Smooth muscle cell (in vitro differentiated cells): ENCODE measurements at regions not wholly inside any gene's neighbourhood (a gene's known extent, or its start where the extent isn't known, plus 50 kb on each side); places are given as distances from the start of the nearest gene placed in this dataset.

Experiments
- DNase-seq: peaks from one replicate; lab custom pipeline; 2025; ENCODE audit not compliant: unreplicated experiment; lab: John Stamatoyannopoulos, UW
- H2AFZ ChIP-seq: fragments of 200-600 bp; sonication (generic); 2 replicates; pipeline ENCODE4 v1.6.0; 2016; ENCODE audit warnings: antibody characterized with exemption, low read depth, mild to moderate bottlenecking
- H3F3A ChIP-seq: fragments of 200-600 bp; sonication (generic); 2 replicates; pipeline ENCODE4 v1.6.0; 2017; ENCODE audit warnings: antibody characterized with exemption, low read depth
- H3K27ac ChIP-seq: fragments of 200-600 bp; sonication (generic); 2 replicates; pipeline ENCODE4 v1.5.1; 2016; ENCODE audit warnings: low read depth, mild to moderate bottlenecking
- H3K27me3 ChIP-seq: fragments of 200-600 bp; sonication (generic); 2 replicates; pipeline ENCODE4 v1.6.1; 2016; ENCODE audit warnings: low read depth, mild to moderate bottlenecking
- H3K36me3 ChIP-seq: fragments of 200-600 bp; sonication (generic); 2 replicates; pipeline ENCODE4 v1.5.1; 2016; ENCODE audit warnings: low read depth
- H3K4me1 ChIP-seq: fragments of 200-600 bp; sonication (generic); 2 replicates; pipeline ENCODE4 v1.5.1; 2016; ENCODE audit warnings: low read depth
- H3K4me2 ChIP-seq: fragments of 200-600 bp; sonication (generic); 2 replicates; pipeline ENCODE4 v1.6.0; 2016; ENCODE audit warnings: mild to moderate bottlenecking
- H3K4me3 ChIP-seq: fragments of 200-600 bp; sonication (generic); 2 replicates; pipeline ENCODE4 v1.5.1; 2016; ENCODE audit warnings: mild to moderate bottlenecking
- H3K79me2 ChIP-seq: fragments of 200-600 bp; sonication (generic); 2 replicates; pipeline ENCODE4 v1.6.0; 2016; ENCODE audit warnings: low read depth, mild to moderate bottlenecking
- H3K9ac ChIP-seq: fragments of 200-600 bp; sonication (generic); 2 replicates; pipeline ENCODE4 v1.6.0; 2016; ENCODE audit warnings: low read depth
- H3K9me3 ChIP-seq: fragments of 200-600 bp; sonication (generic); replicated peaks from 2 replicates; pipeline ENCODE4 v1.5.1; 2016; ENCODE audit warnings: low read depth
- H4K20me1 ChIP-seq: fragments of 200-600 bp; sonication (generic); 2 replicates; pipeline ENCODE4 v1.6.0; 2016; ENCODE audit warnings: low read depth
- WGBS: methylation state at CpG from one replicate; pipeline ENCODE4 v1.1.7; 2016; ENCODE audit warnings: low lambda C conversion rate; 5-methylcytosine and 5-hydroxymethylcytosine counted together
- TF ChIP-seq, protein P1 (sequence below): fragments of 200-600 bp; sonication (generic); IDR thresholded peaks from 2 replicates; pipeline ENCODE4 v1.5.1; 2017; ENCODE audit warnings: borderline replicate concordance, mild to moderate bottlenecking, antibody characterized with exemption; ENCODE audit not compliant: insufficient read depth, poor library complexity, severe bottlenecking

DNA sequence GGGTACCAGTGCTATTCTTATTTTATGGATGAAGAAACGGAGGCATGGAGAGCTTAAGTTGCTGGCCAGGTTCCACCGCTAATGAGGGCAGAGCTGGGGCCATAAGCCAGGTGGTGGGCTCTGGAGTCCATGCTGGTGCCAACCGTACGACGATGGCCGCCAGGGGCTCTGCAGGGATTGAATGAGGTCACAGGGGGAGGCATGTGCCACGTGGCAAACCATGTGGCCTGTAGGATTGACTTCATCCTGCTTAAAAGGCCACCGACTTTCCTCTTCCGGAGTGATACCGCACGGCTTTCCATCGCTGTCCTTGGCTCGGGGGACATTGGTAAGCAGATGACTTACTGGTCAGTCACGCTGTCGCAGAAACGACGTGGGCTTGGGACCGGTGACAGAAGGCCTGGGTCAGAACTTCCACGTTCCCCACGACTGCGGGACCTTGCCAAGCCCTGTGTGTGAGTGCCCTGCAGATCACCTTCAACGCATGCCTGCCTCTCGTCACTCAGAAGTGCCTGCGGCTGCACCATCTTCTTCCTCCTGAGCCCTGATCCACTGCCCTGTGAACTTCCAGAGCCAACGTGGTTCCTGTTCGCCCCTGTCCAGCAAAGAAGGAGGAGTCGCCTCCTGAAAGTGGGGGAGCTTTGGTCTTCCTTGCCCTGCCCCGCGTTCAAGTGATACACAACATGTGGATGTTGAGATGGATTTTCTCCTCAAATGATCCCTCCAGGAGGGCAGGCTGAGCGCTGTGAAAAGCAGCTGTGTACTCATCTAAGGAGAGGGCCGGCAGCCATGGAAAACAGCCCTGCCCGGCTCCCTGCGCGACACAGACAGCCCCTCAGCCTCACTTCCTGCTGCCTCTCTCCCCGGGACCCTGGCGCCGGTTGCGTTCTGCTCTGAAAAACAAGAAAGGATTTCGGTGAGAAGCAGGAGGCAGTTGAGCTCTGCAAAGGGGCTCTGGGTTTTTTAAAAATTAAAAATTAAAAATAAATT, 176.7 kb downstream of the C16orf95 start:
- Histone ChIP-seq H3F3A (no peaks in the 10 kb centered on the region), H3K4me2 (no peak overlapping the region), H3K9me3 (no peaks in the 10 kb centered on the region), H4K20me1 (no peaks in the 10 kb centered on the region), H3K27ac (no peak overlapping the region), H3K4me3 (no peak overlapping the region), H3K36me3 (no peaks in the 10 kb centered on the region), H2AFZ (no peak overlapping the region), H3K79me2 (no peaks in the 10 kb centered on the region), H3K9ac (no peak overlapping the region), H3K27me3 (no peaks in the 10 kb centered on the region), H3K4me1 (no peaks in the 10 kb centered on the region)
- TF ChIP-seq, protein P1, sequence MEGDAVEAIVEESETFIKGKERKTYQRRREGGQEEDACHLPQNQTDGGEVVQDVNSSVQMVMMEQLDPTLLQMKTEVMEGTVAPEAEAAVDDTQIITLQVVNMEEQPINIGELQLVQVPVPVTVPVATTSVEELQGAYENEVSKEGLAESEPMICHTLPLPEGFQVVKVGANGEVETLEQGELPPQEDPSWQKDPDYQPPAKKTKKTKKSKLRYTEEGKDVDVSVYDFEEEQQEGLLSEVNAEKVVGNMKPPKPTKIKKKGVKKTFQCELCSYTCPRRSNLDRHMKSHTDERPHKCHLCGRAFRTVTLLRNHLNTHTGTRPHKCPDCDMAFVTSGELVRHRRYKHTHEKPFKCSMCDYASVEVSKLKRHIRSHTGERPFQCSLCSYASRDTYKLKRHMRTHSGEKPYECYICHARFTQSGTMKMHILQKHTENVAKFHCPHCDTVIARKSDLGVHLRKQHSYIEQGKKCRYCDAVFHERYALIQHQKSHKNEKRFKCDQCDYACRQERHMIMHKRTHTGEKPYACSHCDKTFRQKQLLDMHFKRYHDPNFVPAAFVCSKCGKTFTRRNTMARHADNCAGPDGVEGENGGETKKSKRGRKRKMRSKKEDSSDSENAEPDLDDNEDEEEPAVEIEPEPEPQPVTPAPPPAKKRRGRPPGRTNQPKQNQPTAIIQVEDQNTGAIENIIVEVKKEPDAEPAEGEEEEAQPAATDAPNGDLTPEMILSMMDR, result no peak
- 94% methylated on average over 39 of the region's 39 CpGs for WGBS
- no peak for DNase-seq

DNA sequence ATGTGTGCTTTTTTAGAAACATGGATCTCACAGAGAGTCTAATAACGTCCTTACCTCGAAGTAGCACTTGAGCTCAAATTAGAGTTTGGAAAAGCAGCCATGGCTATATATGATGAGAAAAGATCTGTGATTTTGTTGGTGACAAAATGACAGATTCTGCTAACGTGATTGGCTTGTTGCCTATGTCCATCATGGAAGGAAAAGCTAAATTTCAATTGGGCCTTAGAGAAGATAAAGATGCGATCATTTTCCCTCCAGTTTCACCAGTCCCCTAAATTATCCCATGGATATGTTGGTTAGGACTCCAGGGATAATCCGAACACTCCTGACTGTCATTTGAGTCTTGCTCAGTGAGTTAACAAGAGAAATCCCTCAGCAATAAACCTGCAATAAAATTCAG, 175.8 kb downstream of the C16orf95 start:
- 85% methylated on average over 5 of the region's 5 CpGs for WGBS
- TF ChIP-seq, protein P1, result no peak

DNA sequence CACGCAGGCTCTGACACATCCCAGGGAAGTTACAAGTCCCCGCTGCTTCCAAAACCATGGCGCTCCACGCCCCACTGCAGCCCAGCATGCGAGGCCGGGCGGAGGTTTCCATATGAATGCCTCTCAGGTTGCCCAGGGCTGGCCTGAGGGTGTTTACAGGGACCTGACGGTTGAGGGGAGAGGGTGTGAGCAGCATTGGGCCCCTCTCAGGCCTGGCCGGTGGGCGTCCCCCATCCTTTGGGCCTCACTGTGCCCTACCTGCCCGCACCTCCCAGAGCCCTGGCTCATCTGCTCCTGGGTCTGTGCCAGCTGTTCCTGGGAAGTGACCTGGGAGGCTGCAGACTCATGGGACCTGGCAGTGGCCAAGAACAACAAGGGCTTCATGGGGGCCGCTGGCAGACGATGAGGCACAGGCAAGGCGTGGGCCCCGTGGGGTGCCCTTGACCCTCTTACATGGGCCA, 173.5 kb downstream of the C16orf95 start:
- H3K36me3 ChIP-seq, result no peaks in the 10 kb centered on the region
- WGBS, result 93% methylated on average over 15 of the region's 15 CpGs
- no peak for DNase-seq
- H3K4me3 ChIP-seq, result no peak overlapping the region
- H4K20me1 ChIP-seq, result no peaks in the 10 kb centered on the region
- no peaks in the 10 kb centered on the region for H3K9me3 ChIP-seq
- TF ChIP-seq, protein P1, result no peak
- H3F3A ChIP-seq, result no peaks in the 10 kb centered on the region
- H3K4me2 ChIP-seq, result no peak overlapping the region
- no peak overlapping the region for H3K9ac ChIP-seq
- no peaks in the 10 kb centered on the region for H3K27me3 ChIP-seq
- no peak overlapping the region for H2AFZ ChIP-seq
- no peak overlapping the region for H3K27ac ChIP-seq
- H3K79me2 ChIP-seq, result no peaks in the 10 kb centered on the region
- H3K4me1 ChIP-seq, result no peaks in the 10 kb centered on the region

More for the DNA sequence above, 175.8 kb downstream of the C16orf95 start:
- Histone ChIP-seq H3K4me1 (no peaks in the 10 kb centered on the region), H3K9me3 (no peaks in the 10 kb centered on the region), H3K79me2 (no peaks in the 10 kb centered on the region), H3K27me3 (no peaks in the 10 kb centered on the region), H2AFZ (no peak overlapping the region), H3K9ac (no peak overlapping the region), H3K27ac (no peak overlapping the region), H3K36me3 (no peaks in the 10 kb centered on the region), H3F3A (no peaks in the 10 kb centered on the region), H3K4me2 (no peak overlapping the region), H4K20me1 (no peaks in the 10 kb centered on the region), H3K4me3 (no peak overlapping the region)
- DNase-seq, result no peak

DNA sequence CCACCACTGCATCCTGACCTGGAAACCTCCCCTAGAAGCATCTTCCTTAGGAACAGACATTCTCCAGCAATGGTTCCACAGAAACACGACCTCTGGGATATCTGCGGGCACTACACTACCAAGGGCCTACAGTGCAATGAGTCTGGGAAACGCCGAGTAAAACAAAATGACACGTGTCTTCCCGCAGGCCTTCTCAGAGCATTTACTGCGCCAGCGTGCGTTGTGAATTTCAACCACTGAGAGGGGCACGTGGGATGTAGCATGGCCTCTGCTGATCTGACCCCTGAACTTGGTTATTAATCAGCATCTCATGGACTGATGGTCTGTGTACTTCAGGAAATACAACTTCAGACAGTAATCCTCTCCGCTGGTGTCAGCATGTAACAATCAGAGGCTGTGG, 173.0 kb downstream of the C16orf95 start:
- Histone ChIP-seq H3K9ac (no peak overlapping the region), H4K20me1 (no peaks in the 10 kb centered on the region), H3K9me3 (no peaks in the 10 kb centered on the region), H3K27me3 (no peaks in the 10 kb centered on the region), H3K4me2 (no peak overlapping the region), H3K4me3 (no peak overlapping the region), H3K4me1 (no peaks in the 10 kb centered on the region), H3K27ac (no peak overlapping the region), H3K79me2 (no peaks in the 10 kb centered on the region), H2AFZ (no peak overlapping the region), H3F3A (no peaks in the 10 kb centered on the region), H3K36me3 (no peaks in the 10 kb centered on the region)
- TF ChIP-seq, protein P1, result no peak
- DNase-seq, result no peak
- WGBS, result 96% methylated on average over 11 of the region's 11 CpGs
